H1 (cell line): ENCODE measurements at regions not wholly inside any gene's neighbourhood (a gene's known extent, or its start where the extent isn't known, plus 50 kb on each side); places are given as distances from the start of the nearest gene placed in this dataset.

Source experiments
- ATF3 ChIP-seq: IDR thresholded peaks from 2 replicates; pipeline ENCODE4 v1.6.1; 2011; ENCODE audit warnings: low read depth, mild to moderate bottlenecking, low read length; ENCODE audit not compliant: insufficient read depth
- RXRA ChIP-seq: IDR thresholded peaks from 2 replicates; pipeline ENCODE4 v1.6.1; 2011; ENCODE audit warnings: low read depth, mild to moderate bottlenecking, low read length, moderate library complexity; ENCODE audit not compliant: insufficient read depth
- TCF12 ChIP-seq: IDR thresholded peaks from 2 replicates; pipeline ENCODE4 v1.6.1; 2011; ENCODE audit warnings: low read depth, mild to moderate bottlenecking, low read length
- YY1 ChIP-seq: IDR thresholded peaks from 2 replicates; pipeline ENCODE4 v1.6.1; 2011; ENCODE audit warnings: low read depth, mild to moderate bottlenecking, low read length

- TF ChIP-seq ATF3 (no peak), RXRA (no peak), YY1 (no peak), TCF12 (no peak)
Observed at GRCh38 chr10:44818701-44819127, 92.4 kb upstream of the TMEM72 start (continued).
